ENCODE measurements at regions not wholly inside any gene's neighbourhood (a gene's known extent, or its start where the extent isn't known, plus 50 kb on each side); places are given as distances from the start of the nearest gene placed in this dataset.

GRCh38 chr9:30758726-30759446, 1625.6 kb upstream of the ACO1 start:
- no peak for DNase-seq

GRCh38 chr9:30765318-30765717, 1619.1 kb upstream of the ACO1 start:
- DNase-seq, result no peak
- intact Hi-C loops (cut with DNase I), result no loop called here

More at GRCh38 chr9:30758726-30759446, 1625.6 kb upstream of the ACO1 start:
- intact Hi-C loops (cut with DNase I), result no loop called here

- DNase-seq, result no peak
- intact Hi-C loops (cut with DNase I), result no loop called here
Measured at GRCh38 chr9:30771163-30771708, 1613.2 kb upstream of the ACO1 start.

- intact Hi-C loops (cut with DNase I), result no loop called here
- no peak for DNase-seq
Measured at GRCh38 chr9:30771760-30772159, 1612.7 kb upstream of the ACO1 start.

- intact Hi-C loops (cut with DNase I), result no loop called here
- DNase-seq, result peak in 1 of 42 donors; percentile 15
Measured at GRCh38 chr9:30773427-30773826, 1611.0 kb upstream of the ACO1 start.

- intact Hi-C loops (cut with DNase I), result no loop called here
- no peak for DNase-seq
Measured at GRCh38 chr9:30774326-30774725, 1610.1 kb upstream of the ACO1 start.

GRCh38 chr9:30775236-30775635, 1609.2 kb upstream of the ACO1 start:
- DNase-seq, result no peak
- intact Hi-C loops (cut with DNase I), result no loop called here

- intact Hi-C loops (cut with DNase I), result no loop called here
- DNase-seq, result no peak
Measured at GRCh38 chr9:30796764-30797163, 1587.7 kb upstream of the ACO1 start.

GRCh38 chr9:30799527-30800101, 1584.8 kb upstream of the ACO1 start:
- no peak for DNase-seq
- intact Hi-C loops (cut with DNase I), result no loop called here

GRCh38 chr9:30800421-30800820, 1584.0 kb upstream of the ACO1 start:
- intact Hi-C loops (cut with DNase I), result no loop called here
- no peak for DNase-seq

GRCh38 chr9:30812821-30813220, 1571.6 kb upstream of the ACO1 start:
- intact Hi-C loops (cut with DNase I), result no loop called here
- no peak for DNase-seq

GRCh38 chr9:30815585-30815984, 1568.9 kb upstream of the ACO1 start:
- intact Hi-C loops (cut with DNase I), result no loop called here
- DNase-seq, result no peak

GRCh38 chr9:30845136-30845535, 1539.3 kb upstream of the ACO1 start:
- intact Hi-C loops (cut with DNase I), result no loop called here

GRCh38 chr9:30846651-30847050, 1537.8 kb upstream of the ACO1 start:
- intact Hi-C loops (cut with DNase I), result no loop called here
- peak in 1 of 42 donors; percentile 6 for DNase-seq

More at GRCh38 chr9:30845136-30845535, 1539.3 kb upstream of the ACO1 start:
- no peak for DNase-seq

- no peak for DNase-seq
- intact Hi-C loops (cut with DNase I), result no loop called here
Measured at GRCh38 chr9:30851600-30851999, 1532.8 kb upstream of the ACO1 start.

- intact Hi-C loops (cut with DNase I), result no loop called here
- no peak for DNase-seq
Measured at GRCh38 chr9:30900706-30901105, 1483.7 kb upstream of the ACO1 start.

- no peak for DNase-seq
- intact Hi-C loops (cut with DNase I), result no loop called here
Measured at GRCh38 chr9:30913331-30913730, 1471.1 kb upstream of the ACO1 start.

- intact Hi-C loops (cut with DNase I), result no loop called here
- DNase-seq, result no peak
Measured at GRCh38 chr9:30915451-30915850, 1469.0 kb upstream of the ACO1 start.

- DNase-seq, result no peak
- intact Hi-C loops (cut with DNase I), result no loop called here
Measured at GRCh38 chr9:30925126-30925525, 1459.3 kb upstream of the ACO1 start.

GRCh38 chr9:30925635-30926034, 1458.8 kb upstream of the ACO1 start:
- intact Hi-C loops (cut with DNase I), result no loop called here
- DNase-seq, result no peak

GRCh38 chr9:30928045-30928444, 1456.4 kb upstream of the ACO1 start:
- DNase-seq, result no peak
- intact Hi-C loops (cut with DNase I), result no loop called here
